HCT116 (cell line): ENCODE measurements at regions not wholly inside any gene's neighbourhood (a gene's known extent, or its start where the extent isn't known, plus 50 kb on each side); places are given as distances from the start of the nearest gene placed in this dataset.

ENCODE experiments used
- ATAC-seq: fragments of 200-7000 bp; cut with Tn5 transposase; 2 replicates; pipeline ENCODE4 v1.9.1; 2020; ENCODE audit warnings: mild to moderate bottlenecking, moderate library complexity
- BruUV-seq: library from RNA; stranded (reverse); fragments of 400-500 nt; replicated peaks from 2 replicates; lab custom pipeline; 2021; lab: Mats Ljungman, UMichigan
- CTCF ChIA-PET: fragments of 300-600 bp; sonication (Branson Sonifier 250); formaldehyde crosslinking; loops from one replicate; lab custom pipeline; 2021; ENCODE audit warnings: antibody characterized with exemption; lab: Charles Lee
- POLR2A ChIA-PET: fragments of 300-600, 350-600 bp; sonication (Branson Sonifier 250); formaldehyde crosslinking; loops from one replicate; lab custom pipeline; 2021; ENCODE audit warnings: antibody characterized with exemption; lab: Charles Lee
- RAD21 ChIA-PET, 2 experiments: fragments of 300-600 bp; sonication (Branson Sonifier 250); formaldehyde crosslinking; loops; one replicate each; lab custom pipeline; 2023; ENCODE audit warnings: low total read pairs in 2 of 2; ENCODE audit not compliant: uncharacterized antibody in 2 of 2, unreplicated experiment in 2 of 2, low non-redundant PET in 1 of 2; lab: Charles Lee
- DNase-seq: peaks from one replicate; pipeline ENCODE4 v3.0.0-alpha.2; 2010; ENCODE audit warnings: low read depth, low spot score
- H2AFZ ChIP-seq: fragments of 200-600 bp; shearing (Covaris generic), sonication (generic); 2 replicates; pipeline ENCODE4 v1.6.1; 2017; ENCODE audit warnings: low read depth, mixed run types, mixed read lengths, antibody characterized with exemption, low read length; ENCODE audit not compliant: poor library complexity, severe bottlenecking
- H3K27ac ChIP-seq: 2 replicates; pipeline ENCODE4 v1.5.1; 2012; ENCODE audit warnings: low read depth, low read length
- H3K27me3 ChIP-seq: fragments of 200-600 bp; sonication (generic); 2 replicates; pipeline ENCODE4 v1.6.1; 2016; ENCODE audit warnings: mixed run types, low read length, mixed read lengths; ENCODE audit not compliant: insufficient read depth
- H3K36me3 ChIP-seq, 2 experiments: fragments of 200-500 bp in 1 of 2; fragments of 200-600 bp in 1 of 2; sonication (Bioruptor generic) in 1 of 2; sonication (generic) in 1 of 2; 2 replicates each; pipeline versions ENCODE4 v1.5.1 to v1.6.1; 2014 to 2016; ENCODE audit warnings: low read length in 2 of 2, inconsistent platforms in 1 of 2, mixed read lengths in 1 of 2, mixed run types in 1 of 2; ENCODE audit not compliant: insufficient read depth in 2 of 2, control insufficient read depth in 1 of 2
- H3K4me1 ChIP-seq, 2 experiments: fragments of 200-600 bp in 1 of 2; sonication (generic) in 1 of 2; 2 replicates each; pipeline versions ENCODE4 v1.5.1 to v1.6.1; 2012 to 2017; ENCODE audit warnings: low read length in 2 of 2, inconsistent platforms in 1 of 2, mild to moderate bottlenecking in 1 of 2, mixed read lengths in 1 of 2, mixed run types in 1 of 2, moderate library complexity in 1 of 2; ENCODE audit not compliant: insufficient read depth in 2 of 2, control insufficient read depth in 1 of 2
- H3K4me2 ChIP-seq: fragments of 200-600 bp; sonication (generic); 2 replicates; pipeline ENCODE4 v1.6.1; 2017; ENCODE audit warnings: mixed run types, low read length, mixed read lengths
- H3K4me3 ChIP-seq, 2 experiments: fragments of 200-600 bp in 1 of 2; sonication (generic) in 1 of 2; replicated peaks in 1 of 2; 2 replicates each; pipeline ENCODE4 v1.5.1; 2011 to 2016; ENCODE audit warnings: low read length in 2 of 2, control low read depth in 1 of 2, low read depth in 1 of 2, mild to moderate bottlenecking in 1 of 2, mixed read lengths in 1 of 2, mixed run types in 1 of 2
- H3K79me2 ChIP-seq: fragments of 200-600 bp; sonication (generic); 2 replicates; pipeline ENCODE4 v1.6.1; 2017; ENCODE audit warnings: mild to moderate bottlenecking, mixed run types, low read length, moderate library complexity, mixed read lengths; ENCODE audit not compliant: insufficient read depth
- H3K9ac ChIP-seq: fragments of 200-600 bp; sonication (generic); 2 replicates; pipeline ENCODE4 v1.6.1; 2016; ENCODE audit warnings: low read length, mixed read lengths
- H3K9me2 ChIP-seq: fragments of 200-600 bp; sonication (generic), shearing (Covaris generic); 2 replicates; pipeline ENCODE4 v1.6.1; 2017; ENCODE audit warnings: mixed run types, mild to moderate bottlenecking, moderate library complexity; ENCODE audit not compliant: insufficient read depth
- H3K9me3 ChIP-seq, 2 experiments: fragments of 200-500 bp in 1 of 2; fragments of 200-600 bp in 1 of 2; sonication (Bioruptor generic) in 1 of 2; sonication (generic) in 1 of 2; 2 replicates each; pipeline ENCODE4 v1.6.1; 2014 to 2017; ENCODE audit warnings: low read length in 2 of 2, mixed read lengths in 2 of 2, inconsistent platforms in 1 of 2, low read depth in 1 of 2, mild to moderate bottlenecking in 1 of 2, mixed run types in 1 of 2, moderate library complexity in 1 of 2; ENCODE audit not compliant: control insufficient read depth in 1 of 2, insufficient read depth in 1 of 2
- H4K20me1 ChIP-seq: fragments of 200-600 bp; sonication (generic), shearing (Covaris generic); 2 replicates; pipeline ENCODE4 v1.6.1; 2017; ENCODE audit warnings: mixed run types, mild to moderate bottlenecking, moderate library complexity; ENCODE audit not compliant: insufficient read depth
- CBX3 ChIP-seq: IDR thresholded peaks from 2 replicates; pipeline ENCODE4 v1.6.1; 2012; ENCODE audit warnings: low read depth
- CEBPB ChIP-seq: IDR thresholded peaks from 2 replicates; pipeline ENCODE4 v1.6.1; 2012; ENCODE audit warnings: low read depth
- EGR1 ChIP-seq: IDR thresholded peaks from 2 replicates; pipeline ENCODE4 v1.6.1; 2012; ENCODE audit warnings: low read depth
- ELF1 ChIP-seq: IDR thresholded peaks from 2 replicates; pipeline ENCODE4 v1.6.1; 2012; ENCODE audit warnings: low read depth, borderline replicate concordance
- EZH2phosphoT487 ChIP-seq: fragments of 200-600 bp; IDR thresholded peaks from 2 replicates; pipeline ENCODE4 v1.6.1; 2018; ENCODE audit warnings: antibody characterized with exemption, borderline replicate concordance
- FOSL1 ChIP-seq: IDR thresholded peaks from 2 replicates; pipeline ENCODE4 v1.6.1; 2012; ENCODE audit warnings: low read depth
- MAX ChIP-seq: IDR thresholded peaks from 2 replicates; pipeline ENCODE4 v1.6.1; 2012
- RAD21 ChIP-seq: IDR thresholded peaks from 2 replicates; pipeline ENCODE4 v1.6.1; 2012; ENCODE audit warnings: low read depth, mild to moderate bottlenecking
- SRF ChIP-seq: IDR thresholded peaks from 2 replicates; pipeline ENCODE4 v1.6.1; 2012; ENCODE audit warnings: low read depth
- TCF7L2 ChIP-seq: IDR thresholded peaks from 2 replicates; pipeline ENCODE4 v1.7.0; 2011; ENCODE audit warnings: borderline replicate concordance, inconsistent platforms; ENCODE audit not compliant: insufficient read depth, insufficient read length; ENCODE audit errors: extremely low read depth
- ZFX ChIP-seq: fragments of 450-650 bp; IDR thresholded peaks from 2 replicates; pipeline ENCODE4 v1.6.1; 2017
- ZNF274 ChIP-seq: fragments of 200-500 bp; sonication (Bioruptor generic); IDR thresholded peaks from 2 replicates; pipeline ENCODE4 v1.6.1; 2014; ENCODE audit warnings: mild to moderate bottlenecking, low read depth, low read length, inconsistent platforms
- intact Hi-C: fragments of 100-400 bp; cut with micrococcal nuclease; formaldehyde crosslinking; loops from 2 replicates; pipeline ENCODE4 v1.10.0; 2022
- TF ChIP-seq, protein P1 (sequence below), 3 experiments: fragments of 200-600 bp in 1 of 3; sonication (generic) in 1 of 3; IDR thresholded peaks in 2 of 3; conservative IDR thresholded peaks in 1 of 3; 2 replicates each; pipeline ENCODE4 v1.5.1; 2012 to 2017; ENCODE audit warnings: low read depth in 2 of 3, low read length in 2 of 3, antibody characterized with exemption in 1 of 3, borderline replicate concordance in 1 of 3, control low read depth in 1 of 3, mild to moderate bottlenecking in 1 of 3, mixed read lengths in 1 of 3, mixed run types in 1 of 3, moderate library complexity in 1 of 3; ENCODE audit not compliant: insufficient read depth in 1 of 3
- TF ChIP-seq, protein P2 (sequence below): IDR thresholded peaks from 2 replicates; pipeline ENCODE4 v1.6.1; 2012; ENCODE audit warnings: low read depth

GRCh38 chr4:110683601-110684000 lies 60.7 kb upstream of the PITX2 start:
- H3K4me2 ChIP-seq, result no peak overlapping the region
- no peaks in the 10 kb centered on the region for H3K79me2 ChIP-seq
- H3K9ac ChIP-seq, result no peak overlapping the region
- ATAC-seq, result no peak
- no peaks in the 10 kb centered on the region for H3K36me3 ChIP-seq
- POLR2A ChIA-PET, result no interaction called here
- no peaks in the 10 kb centered on the region for H3K27me3 ChIP-seq
- no peak overlapping the region for H3K27ac ChIP-seq
- no peaks in the 10 kb centered on the region; a peak in 1 of 4 replicates for H3K4me1 ChIP-seq
- no peaks in the 10 kb centered on the region for H4K20me1 ChIP-seq
- CTCF ChIA-PET, result no interaction called here
- TF ChIP-seq EZH2phosphoT487 (no peak), ELF1 (no peak), MAX (no peak), SRF (no peak), CBX3 (no peak), ZNF274 (no peak), TCF7L2 (no peak), CEBPB (no peak), EGR1 (no peak), ZFX (no peak), FOSL1 (no peak), RAD21 (no peak)
- TF ChIP-seq, protein P1, sequence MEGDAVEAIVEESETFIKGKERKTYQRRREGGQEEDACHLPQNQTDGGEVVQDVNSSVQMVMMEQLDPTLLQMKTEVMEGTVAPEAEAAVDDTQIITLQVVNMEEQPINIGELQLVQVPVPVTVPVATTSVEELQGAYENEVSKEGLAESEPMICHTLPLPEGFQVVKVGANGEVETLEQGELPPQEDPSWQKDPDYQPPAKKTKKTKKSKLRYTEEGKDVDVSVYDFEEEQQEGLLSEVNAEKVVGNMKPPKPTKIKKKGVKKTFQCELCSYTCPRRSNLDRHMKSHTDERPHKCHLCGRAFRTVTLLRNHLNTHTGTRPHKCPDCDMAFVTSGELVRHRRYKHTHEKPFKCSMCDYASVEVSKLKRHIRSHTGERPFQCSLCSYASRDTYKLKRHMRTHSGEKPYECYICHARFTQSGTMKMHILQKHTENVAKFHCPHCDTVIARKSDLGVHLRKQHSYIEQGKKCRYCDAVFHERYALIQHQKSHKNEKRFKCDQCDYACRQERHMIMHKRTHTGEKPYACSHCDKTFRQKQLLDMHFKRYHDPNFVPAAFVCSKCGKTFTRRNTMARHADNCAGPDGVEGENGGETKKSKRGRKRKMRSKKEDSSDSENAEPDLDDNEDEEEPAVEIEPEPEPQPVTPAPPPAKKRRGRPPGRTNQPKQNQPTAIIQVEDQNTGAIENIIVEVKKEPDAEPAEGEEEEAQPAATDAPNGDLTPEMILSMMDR (IDR thresholded peaks at IDR 0.05 in 2 of 3, conservative IDR thresholded peaks at IDR 0.05 in 1 of 3; ENCODE audit: borderline replicate concordance in 1 of 3, insufficient read depth in 1 of 3, low read depth in 2 of 3, low read length in 2 of 3), result no peak
- TF ChIP-seq, protein P2, sequence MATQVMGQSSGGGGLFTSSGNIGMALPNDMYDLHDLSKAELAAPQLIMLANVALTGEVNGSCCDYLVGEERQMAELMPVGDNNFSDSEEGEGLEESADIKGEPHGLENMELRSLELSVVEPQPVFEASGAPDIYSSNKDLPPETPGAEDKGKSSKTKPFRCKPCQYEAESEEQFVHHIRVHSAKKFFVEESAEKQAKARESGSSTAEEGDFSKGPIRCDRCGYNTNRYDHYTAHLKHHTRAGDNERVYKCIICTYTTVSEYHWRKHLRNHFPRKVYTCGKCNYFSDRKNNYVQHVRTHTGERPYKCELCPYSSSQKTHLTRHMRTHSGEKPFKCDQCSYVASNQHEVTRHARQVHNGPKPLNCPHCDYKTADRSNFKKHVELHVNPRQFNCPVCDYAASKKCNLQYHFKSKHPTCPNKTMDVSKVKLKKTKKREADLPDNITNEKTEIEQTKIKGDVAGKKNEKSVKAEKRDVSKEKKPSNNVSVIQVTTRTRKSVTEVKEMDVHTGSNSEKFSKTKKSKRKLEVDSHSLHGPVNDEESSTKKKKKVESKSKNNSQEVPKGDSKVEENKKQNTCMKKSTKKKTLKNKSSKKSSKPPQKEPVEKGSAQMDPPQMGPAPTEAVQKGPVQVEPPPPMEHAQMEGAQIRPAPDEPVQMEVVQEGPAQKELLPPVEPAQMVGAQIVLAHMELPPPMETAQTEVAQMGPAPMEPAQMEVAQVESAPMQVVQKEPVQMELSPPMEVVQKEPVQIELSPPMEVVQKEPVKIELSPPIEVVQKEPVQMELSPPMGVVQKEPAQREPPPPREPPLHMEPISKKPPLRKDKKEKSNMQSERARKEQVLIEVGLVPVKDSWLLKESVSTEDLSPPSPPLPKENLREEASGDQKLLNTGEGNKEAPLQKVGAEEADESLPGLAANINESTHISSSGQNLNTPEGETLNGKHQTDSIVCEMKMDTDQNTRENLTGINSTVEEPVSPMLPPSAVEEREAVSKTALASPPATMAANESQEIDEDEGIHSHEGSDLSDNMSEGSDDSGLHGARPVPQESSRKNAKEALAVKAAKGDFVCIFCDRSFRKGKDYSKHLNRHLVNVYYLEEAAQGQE, result no peak
- RAD21 ChIA-PET, result no interaction called here
- intact Hi-C loops, result no loop called here
- DNase-seq, result no peak
- no peak overlapping the region for H2AFZ ChIP-seq
- BruUV-seq, result no TSS peak
- H3K9me2 ChIP-seq, result no peaks in the 10 kb centered on the region
- H3K4me3 ChIP-seq, result no peak overlapping the region
- H3K9me3 ChIP-seq, result no peaks in the 10 kb centered on the region
